ENCODE measurements at regions not wholly inside any gene's neighbourhood (a gene's known extent, or its start where the extent isn't known, plus 50 kb on each side); places are given as distances from the start of the nearest gene placed in this dataset.

DNA sequence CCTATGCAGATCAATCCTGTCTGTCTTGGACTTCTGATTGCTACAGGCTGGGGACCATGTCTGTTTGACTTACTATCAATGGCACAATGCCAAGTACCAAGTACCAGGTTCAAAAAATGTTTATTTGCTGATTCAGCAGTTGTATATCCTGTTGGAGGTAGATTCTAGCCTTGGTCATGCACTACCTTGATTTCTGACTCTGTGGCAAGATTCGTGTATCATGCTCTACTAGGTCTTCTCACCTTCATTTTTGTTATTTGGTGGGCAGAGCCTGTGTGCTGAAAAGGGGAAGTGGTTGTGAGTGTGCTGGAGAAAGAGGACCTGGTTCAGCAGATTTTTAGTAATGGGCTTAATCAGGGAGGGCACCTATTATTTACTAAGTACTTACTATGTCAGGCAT lies 192.4 kb upstream of the MYLIP start:
- TF ChIP-seq, protein P1, sequence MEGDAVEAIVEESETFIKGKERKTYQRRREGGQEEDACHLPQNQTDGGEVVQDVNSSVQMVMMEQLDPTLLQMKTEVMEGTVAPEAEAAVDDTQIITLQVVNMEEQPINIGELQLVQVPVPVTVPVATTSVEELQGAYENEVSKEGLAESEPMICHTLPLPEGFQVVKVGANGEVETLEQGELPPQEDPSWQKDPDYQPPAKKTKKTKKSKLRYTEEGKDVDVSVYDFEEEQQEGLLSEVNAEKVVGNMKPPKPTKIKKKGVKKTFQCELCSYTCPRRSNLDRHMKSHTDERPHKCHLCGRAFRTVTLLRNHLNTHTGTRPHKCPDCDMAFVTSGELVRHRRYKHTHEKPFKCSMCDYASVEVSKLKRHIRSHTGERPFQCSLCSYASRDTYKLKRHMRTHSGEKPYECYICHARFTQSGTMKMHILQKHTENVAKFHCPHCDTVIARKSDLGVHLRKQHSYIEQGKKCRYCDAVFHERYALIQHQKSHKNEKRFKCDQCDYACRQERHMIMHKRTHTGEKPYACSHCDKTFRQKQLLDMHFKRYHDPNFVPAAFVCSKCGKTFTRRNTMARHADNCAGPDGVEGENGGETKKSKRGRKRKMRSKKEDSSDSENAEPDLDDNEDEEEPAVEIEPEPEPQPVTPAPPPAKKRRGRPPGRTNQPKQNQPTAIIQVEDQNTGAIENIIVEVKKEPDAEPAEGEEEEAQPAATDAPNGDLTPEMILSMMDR (IDR thresholded peaks at IDR 0.05) = no peak
- TF ChIP-seq POLR2A (IDR thresholded peaks at IDR 0.05) = no peak

Data from body of pancreas (tissue), 4 donors.